Right lobe of liver (tissue), 6 donors: ENCODE measurements at regions not wholly inside any gene's neighbourhood (a gene's known extent, or its start where the extent isn't known, plus 50 kb on each side); places are given as distances from the start of the nearest gene placed in this dataset.

ENCODE experiments used
- ATAC-seq, 4 donors: fragments of 200-7000 bp; cut with Tn5 transposase; one replicate each; pipeline ENCODE4 v1.9.1; 2020; ENCODE audit warnings: mild to moderate bottlenecking in 4 of 4, moderate library complexity in 4 of 4
- DNase-seq, 3 donors: peaks; one replicate each; pipeline ENCODE4 v3.0.0-alpha.2; 2020
- H3K27ac ChIP-seq, 3 donors: fragments of 200-600 bp; one replicate each; pipeline ENCODE4 v1.8.0; 2022
- H3K27me3 ChIP-seq, 2 donors: fragments of 200-600 bp; one replicate each; pipeline ENCODE4 v1.8.0; 2022
- H3K36me3 ChIP-seq, 4 donors: fragments of 200-600 bp; sonication (generic) in 1 of 4; one replicate each; pipeline versions ENCODE4 v1.5.1 to v1.8.0; 2017 to 2022; ENCODE audit warnings: control low read depth in 1 of 4
- H3K4me1 ChIP-seq, 4 donors: fragments of 200-600 bp; sonication (generic) in 1 of 4; one replicate each; pipeline versions ENCODE4 v1.5.1 to v1.8.0; 2017 to 2022; ENCODE audit warnings: control low read depth in 1 of 4
- H3K4me3 ChIP-seq, 3 donors: fragments of 200-600 bp; one replicate each; pipeline ENCODE4 v1.8.0; 2022
- H3K9me3 ChIP-seq, 4 donors: fragments of 200-600 bp; sonication (generic) in 1 of 4; one replicate each; pipeline versions ENCODE4 v1.5.1 to v1.8.0; 2017 to 2022; ENCODE audit warnings: control low read depth in 1 of 4
- CTCF ChIP-seq, 4 donors: fragments of 200-600 bp in 3 of 4; fragments of 450-650 bp in 1 of 4; IDR thresholded peaks; one replicate each; pipeline versions ENCODE4 v1.5.1 to v1.8.0; 2016 to 2022; ENCODE audit warnings: antibody characterized with exemption in 4 of 4, mild to moderate bottlenecking in 2 of 4
- POLR2A ChIP-seq: fragments of 450-650 bp; IDR thresholded peaks from one replicate; pipeline ENCODE4 v1.6.1; 2017; ENCODE audit warnings: antibody characterized with exemption, mild to moderate bottlenecking
- WGBS: methylation state at CpG from one replicate; pipeline ENCODE4 v1.1.6; 2018; ENCODE audit warnings: low coverage, low lambda C conversion rate; ENCODE audit not compliant: insufficient coverage; ENCODE audit errors: missing lambda C conversion rate; 5-methylcytosine and 5-hydroxymethylcytosine counted together
- intact Hi-C, 2 donors: fragments of 100-400 bp; cut with DNase I; formaldehyde crosslinking; loops; one replicate each; pipeline versions ENCODE4 v1.11.2 to v1.14.1; 2022
- donor health status: DM: no; HTN: yes; CAD: no.
- donor health status: DM: no; HTN: no; CAD: no.
- donor health status: DM: no; HTN: no; CAD: no.
- donor health status: DM: no; HTN: yes; CAD: no.
- donor health status: DM: no; HTN: yes; CAD: no.

- 44% methylated on average over 2 of the region's 2 CpGs for WGBS
Observed at GRCh38 chr5:27476356-27476988, 438.1 kb upstream of the CDH9 start.

GRCh38 chr5:27475063-27475462 is 436.7 kb upstream of the CDH9 start:
- ATAC-seq: no peak
- Histone ChIP-seq H3K4me1 (no peaks in the 10 kb centered on the region), H3K27me3 (no peaks in the 10 kb centered on the region), H3K36me3 (no peaks in the 10 kb centered on the region), H3K4me3 (no peak overlapping the region), H3K27ac (no peak overlapping the region), H3K9me3 (no peaks in the 10 kb centered on the region)
- WGBS: 13% methylated on average over 1 of the region's 1 CpG
- no peak for DNase-seq
- TF ChIP-seq CTCF (IDR thresholded peaks at IDR 0.05): no peak
- no peak for TF ChIP-seq POLR2A
- intact Hi-C loops: no loop called here

More at GRCh38 chr5:27476356-27476988, 438.1 kb upstream of the CDH9 start:
- H3K9me3 ChIP-seq: no peaks in the 10 kb centered on the region
- intact Hi-C loops: no loop called here
- H3K27ac ChIP-seq: no peak overlapping the region
- no peak for ATAC-seq
- H3K27me3 ChIP-seq: no peaks in the 10 kb centered on the region
- no peak overlapping the region for H3K4me3 ChIP-seq
- H3K36me3 ChIP-seq: no peaks in the 10 kb centered on the region
- DNase-seq: no peak
- TF ChIP-seq POLR2A (no peak), CTCF (IDR thresholded peaks at IDR 0.05) (no peak)
- H3K4me1 ChIP-seq: no peaks in the 10 kb centered on the region

- TF ChIP-seq CTCF (IDR thresholded peaks at IDR 0.05) (no peak), POLR2A (no peak)
- no peaks in the 10 kb centered on the region for H3K4me1 ChIP-seq
- H3K4me3 ChIP-seq: no peak overlapping the region
- H3K36me3 ChIP-seq: no peaks in the 10 kb centered on the region
- no peaks in the 10 kb centered on the region for H3K27me3 ChIP-seq
- no peaks in the 10 kb centered on the region for H3K9me3 ChIP-seq
- no peak for DNase-seq
- intact Hi-C loops: no loop called here
- H3K27ac ChIP-seq: no peak overlapping the region
- no peak for ATAC-seq
Observed at GRCh38 chr5:27474395-27474794, 436.0 kb upstream of the CDH9 start.

- ATAC-seq (no peak), DNase-seq (no peak)
- Histone ChIP-seq H3K4me1 (no peaks in the 10 kb centered on the region), H3K4me3 (no peak overlapping the region), H3K27ac (no peak overlapping the region), H3K9me3 (no peaks in the 10 kb centered on the region), H3K36me3 (no peaks in the 10 kb centered on the region), H3K27me3 (no peaks in the 10 kb centered on the region)
- 61% methylated on average over 2 of the region's 2 CpGs for WGBS
- intact Hi-C loops: no loop called here
- TF ChIP-seq CTCF (IDR thresholded peaks at IDR 0.05): no peak
Observed at GRCh38 chr5:27474047-27474309, 435.6 kb upstream of the CDH9 start.
